Tibial nerve (tissue), 4 donors: ENCODE measurements at regions not wholly inside any gene's neighbourhood (a gene's known extent, or its start where the extent isn't known, plus 50 kb on each side); places are given as distances from the start of the nearest gene placed in this dataset.

Experiments used
- DNase-seq, 2 donors: peaks; one replicate each; pipeline ENCODE4 v3.0.0-alpha.2; 2019; ENCODE audit warnings: low spot score in 2 of 2
- H3K27ac ChIP-seq, 4 donors: fragments of 200-600 bp; sonication (generic) in 3 of 4; one replicate each; pipeline ENCODE4 v1.5.1; 2017 to 2019; ENCODE audit warnings: mild to moderate bottlenecking in 1 of 4
- H3K27me3 ChIP-seq, 2 donors: fragments of 200-600 bp; sonication (generic) in 1 of 2; one replicate each; pipeline versions ENCODE4 v1.5.1 to v1.6.0; 2017 to 2019
- H3K36me3 ChIP-seq, 3 donors: fragments of 200-600 bp; sonication (generic); one replicate each; pipeline ENCODE4 v1.5.1; 2018 to 2019
- H3K4me1 ChIP-seq, 4 donors: fragments of 200-600 bp; sonication (generic) in 3 of 4; one replicate each; pipeline ENCODE4 v1.5.1; 2017 to 2019
- H3K4me3 ChIP-seq, 4 donors: fragments of 200-600 bp; sonication (generic) in 3 of 4; one replicate each; pipeline ENCODE4 v1.5.1; 2017 to 2019; ENCODE audit warnings: mild to moderate bottlenecking in 1 of 4, moderate library complexity in 1 of 4
- H3K9me3 ChIP-seq, 4 donors: fragments of 200-600 bp; sonication (generic) in 3 of 4; one replicate each; pipeline ENCODE4 v1.5.1; 2017 to 2019
- EP300 ChIP-seq, 2 donors: sonication (generic); formaldehyde crosslinking; IDR thresholded peaks; one replicate each; pipeline ENCODE4 v1.6.1; 2017; ENCODE audit warnings: antibody characterized with exemption in 2 of 2, mild to moderate bottlenecking in 1 of 2
- POLR2A ChIP-seq, 2 donors: fragments of 450-650 bp; IDR thresholded peaks; one replicate each; pipeline ENCODE4 v1.6.1; 2017; ENCODE audit warnings: antibody characterized with exemption in 2 of 2, mild to moderate bottlenecking in 2 of 2, moderate library complexity in 2 of 2
- WGBS, 2 donors: methylation state at CpG; one replicate each; pipeline ENCODE4 v1.1.5; 2018; 5-methylcytosine and 5-hydroxymethylcytosine counted together
- TF ChIP-seq, protein P1 (sequence below), 5 experiments: fragments of 200-600 bp in 3 of 5; fragments of 450-650 bp in 2 of 5; sonication (generic) in 3 of 5; IDR thresholded peaks; one replicate each; pipeline ENCODE4 v1.5.1; 2016 to 2019; ENCODE audit warnings: antibody characterized with exemption in 5 of 5, mild to moderate bottlenecking in 3 of 5, moderate library complexity in 2 of 5

DNA sequence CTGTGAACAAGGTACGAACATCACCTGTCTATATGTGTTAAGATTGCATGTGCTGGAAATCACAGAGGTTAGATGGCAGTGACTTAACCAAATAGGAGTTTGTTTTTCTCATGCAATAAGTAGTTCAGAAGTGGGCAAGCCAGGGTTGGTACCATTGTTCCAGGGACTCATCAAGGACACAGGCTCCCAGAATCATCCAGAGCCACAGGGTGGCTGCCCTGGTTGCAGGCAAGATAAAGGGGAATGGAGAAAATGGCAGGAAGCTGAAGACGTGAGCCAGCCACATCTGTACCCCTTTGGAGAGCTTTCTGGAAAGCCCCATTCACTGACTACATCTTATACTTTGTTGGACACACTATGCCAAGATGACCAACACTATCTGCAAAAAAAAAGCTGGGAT, 126.0 kb upstream of the IL12B start:
- Histone ChIP-seq H3K27me3 (no peaks in the 10 kb centered on the region), H3K9me3 (no peaks in the 10 kb centered on the region), H3K4me3 (no peak overlapping the region), H3K27ac (no peak overlapping the region), H3K4me1 (no peaks in the 10 kb centered on the region), H3K36me3 (no peaks in the 10 kb centered on the region)
- WGBS, 2 donors: 70 to 80% methylated on average over 2 of the region's 2 CpGs
- TF ChIP-seq EP300 (IDR thresholded peaks at IDR 0.05): no peak
- no peak for TF ChIP-seq POLR2A (IDR thresholded peaks at IDR 0.05)
- TF ChIP-seq, protein P1, sequence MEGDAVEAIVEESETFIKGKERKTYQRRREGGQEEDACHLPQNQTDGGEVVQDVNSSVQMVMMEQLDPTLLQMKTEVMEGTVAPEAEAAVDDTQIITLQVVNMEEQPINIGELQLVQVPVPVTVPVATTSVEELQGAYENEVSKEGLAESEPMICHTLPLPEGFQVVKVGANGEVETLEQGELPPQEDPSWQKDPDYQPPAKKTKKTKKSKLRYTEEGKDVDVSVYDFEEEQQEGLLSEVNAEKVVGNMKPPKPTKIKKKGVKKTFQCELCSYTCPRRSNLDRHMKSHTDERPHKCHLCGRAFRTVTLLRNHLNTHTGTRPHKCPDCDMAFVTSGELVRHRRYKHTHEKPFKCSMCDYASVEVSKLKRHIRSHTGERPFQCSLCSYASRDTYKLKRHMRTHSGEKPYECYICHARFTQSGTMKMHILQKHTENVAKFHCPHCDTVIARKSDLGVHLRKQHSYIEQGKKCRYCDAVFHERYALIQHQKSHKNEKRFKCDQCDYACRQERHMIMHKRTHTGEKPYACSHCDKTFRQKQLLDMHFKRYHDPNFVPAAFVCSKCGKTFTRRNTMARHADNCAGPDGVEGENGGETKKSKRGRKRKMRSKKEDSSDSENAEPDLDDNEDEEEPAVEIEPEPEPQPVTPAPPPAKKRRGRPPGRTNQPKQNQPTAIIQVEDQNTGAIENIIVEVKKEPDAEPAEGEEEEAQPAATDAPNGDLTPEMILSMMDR (IDR thresholded peaks at IDR 0.05): no peak
- DNase-seq: no peak

DNA sequence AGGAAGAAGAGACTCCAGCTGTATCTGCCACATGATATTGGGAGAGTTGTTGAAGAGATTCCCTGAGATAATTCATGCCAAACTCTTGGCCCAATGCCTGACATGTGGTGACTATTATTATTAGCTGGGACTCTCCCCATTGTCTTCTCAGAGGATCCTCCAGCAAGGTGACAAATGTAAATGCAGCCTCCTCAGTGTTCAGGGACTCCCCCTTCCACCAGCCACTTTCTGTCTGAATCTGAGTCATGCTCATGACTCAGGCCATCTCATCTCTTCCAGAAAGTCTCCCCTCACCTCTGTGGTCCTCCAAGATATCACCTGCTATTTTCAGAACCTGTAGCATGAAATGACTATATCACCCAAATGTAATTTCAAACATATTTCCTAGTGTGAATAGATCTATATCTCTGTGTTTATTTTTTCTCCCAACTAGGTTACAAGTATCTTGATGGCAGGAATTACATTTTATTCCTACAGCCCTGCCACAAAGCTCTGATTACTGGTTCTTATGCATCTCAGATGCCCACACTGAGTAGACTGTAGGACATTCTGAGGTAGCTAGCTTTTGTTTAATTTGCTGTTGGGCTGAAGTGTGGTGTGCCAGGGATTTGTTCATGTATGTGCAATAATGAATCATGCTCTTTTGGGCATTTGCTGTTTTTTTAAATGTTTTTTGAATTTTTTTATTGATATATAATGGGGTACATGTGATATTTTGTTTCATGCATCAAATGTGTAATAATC, 126.6 kb upstream of the IL12B start:
- Histone ChIP-seq H3K27me3 (no peaks in the 10 kb centered on the region), H3K4me3 (no peak overlapping the region), H3K4me1 (no peaks in the 10 kb centered on the region), H3K36me3 (no peaks in the 10 kb centered on the region), H3K27ac (no peak overlapping the region), H3K9me3 (no peaks in the 10 kb centered on the region)
- no peak for DNase-seq
- TF ChIP-seq POLR2A (IDR thresholded peaks at IDR 0.05): no peak
- TF ChIP-seq, protein P1 (IDR thresholded peaks at IDR 0.05): no peak
- no peak for TF ChIP-seq EP300 (IDR thresholded peaks at IDR 0.05)

GRCh38 chr5:159458217-159458711, 128.0 kb upstream of the IL12B start:
- WGBS, 2 donors: 85 to 88% methylated on average over 4 of the region's 4 CpGs
- no peaks in the 10 kb centered on the region for H3K27me3 ChIP-seq
- no peak for DNase-seq
- H3K36me3 ChIP-seq: no peaks in the 10 kb centered on the region
- no peak overlapping the region for H3K4me3 ChIP-seq
- no peaks in the 10 kb centered on the region for H3K9me3 ChIP-seq
- H3K27ac ChIP-seq: no peak overlapping the region
- TF ChIP-seq, protein P1 (IDR thresholded peaks at IDR 0.05): no peak
- TF ChIP-seq POLR2A (IDR thresholded peaks at IDR 0.05) (no peak), EP300 (IDR thresholded peaks at IDR 0.05) (no peak)
- no peaks in the 10 kb centered on the region for H3K4me1 ChIP-seq

DNA sequence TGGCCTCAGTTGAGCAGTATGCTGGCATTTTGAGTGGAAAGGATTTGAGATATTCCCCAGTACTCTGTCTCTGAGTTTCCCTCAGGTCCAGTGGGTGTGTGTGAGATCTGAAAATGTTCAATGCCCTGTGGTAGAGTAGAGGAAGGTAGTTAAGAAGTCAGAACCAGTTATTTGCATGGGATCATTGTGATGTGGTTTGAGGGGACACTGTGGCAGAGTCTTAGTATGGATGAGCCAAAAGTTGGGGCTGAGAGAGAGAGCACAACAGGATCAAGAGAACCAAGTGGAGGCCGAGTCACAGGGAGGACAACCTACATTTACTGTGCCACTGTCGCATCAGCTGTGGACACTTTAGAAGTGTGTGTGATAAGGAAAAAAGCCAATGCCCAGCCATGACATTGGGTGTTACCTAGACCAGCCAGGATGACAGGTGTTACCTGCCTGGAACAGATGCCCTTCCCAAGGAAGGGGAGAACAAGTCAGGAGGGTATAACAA, 128.9 kb upstream of the IL12B start:
- 98 to 100% methylated on average over 2 of the region's 2 CpGs for WGBS, 2 donors
- no peaks in the 10 kb centered on the region for H3K27me3 ChIP-seq
- DNase-seq: no peak
- no peaks in the 10 kb centered on the region for H3K9me3 ChIP-seq
- no peak overlapping the region for H3K27ac ChIP-seq
- no peak overlapping the region for H3K4me3 ChIP-seq
- H3K36me3 ChIP-seq: no peaks in the 10 kb centered on the region
- no peaks in the 10 kb centered on the region for H3K4me1 ChIP-seq
- TF ChIP-seq EP300 (IDR thresholded peaks at IDR 0.05) (no peak), POLR2A (IDR thresholded peaks at IDR 0.05) (no peak)
- TF ChIP-seq, protein P1 (IDR thresholded peaks at IDR 0.05): no peak

DNA sequence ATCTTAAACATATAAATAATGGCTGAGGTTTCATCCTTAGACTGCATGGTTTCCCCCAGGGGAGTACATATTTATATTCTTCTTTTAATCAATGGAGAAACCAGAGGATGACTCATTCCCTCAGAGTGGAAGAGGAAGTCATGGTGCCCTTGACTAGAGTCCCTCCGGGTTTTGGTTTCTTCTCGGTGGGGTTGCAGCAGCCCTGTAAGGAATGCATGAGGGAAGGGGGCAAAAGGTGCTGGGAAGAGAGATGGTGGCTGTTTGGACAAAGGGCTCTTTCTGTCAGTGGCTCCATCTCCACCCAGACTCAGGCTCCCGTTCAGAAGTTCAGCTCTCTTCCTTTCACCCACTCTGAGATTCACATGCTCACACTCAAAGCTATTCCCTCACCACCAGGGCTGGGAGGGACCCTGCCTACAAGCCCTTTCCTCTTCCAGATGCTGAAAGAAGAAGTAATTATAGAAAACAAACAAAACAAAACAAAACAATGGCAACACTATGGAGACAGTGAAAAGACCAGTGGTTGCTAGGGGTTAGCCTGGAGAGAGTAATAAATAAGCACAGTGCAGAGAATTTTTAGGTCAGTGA, 129.8 kb upstream of the IL12B start:
- no peaks in the 10 kb centered on the region for H3K9me3 ChIP-seq
- no peak for DNase-seq
- H3K27ac ChIP-seq: no peak overlapping the region
- H3K36me3 ChIP-seq: no peaks in the 10 kb centered on the region
- H3K4me3 ChIP-seq: no peak overlapping the region
- 23 to 26% methylated on average over 3 of the region's 3 CpGs for WGBS, 2 donors
- H3K4me1 ChIP-seq: no peaks in the 10 kb centered on the region
- H3K27me3 ChIP-seq: no peaks in the 10 kb centered on the region
- TF ChIP-seq, protein P1 (IDR thresholded peaks at IDR 0.05): no peak
- no peak for TF ChIP-seq EP300 (IDR thresholded peaks at IDR 0.05)
- no peak for TF ChIP-seq POLR2A (IDR thresholded peaks at IDR 0.05)
